Mucosa of descending colon (tissue), 3 donors: ENCODE measurements at regions not wholly inside any gene's neighbourhood (a gene's known extent, or its start where the extent isn't known, plus 50 kb on each side); places are given as distances from the start of the nearest gene placed in this dataset.

Source experiments
- ATAC-seq: fragments of 200-7000 bp; cut with Tn5 transposase; one replicate; pipeline ENCODE4 v1.9.1; 2020; ENCODE audit warnings: mild to moderate bottlenecking, moderate library complexity
- DNase-seq, 3 donors: peaks; one replicate each; pipeline ENCODE4 v3.0.0-alpha.2; 2020
- H3K36me3 ChIP-seq: fragments of 200-600 bp; one replicate; pipeline ENCODE4 v1.8.0; 2021; ENCODE audit warnings: low read depth, mild to moderate bottlenecking
- H3K4me1 ChIP-seq: fragments of 200-600 bp; one replicate; pipeline ENCODE4 v1.8.0; 2021; ENCODE audit warnings: low read depth, mild to moderate bottlenecking
- H3K4me3 ChIP-seq: fragments of 200-600 bp; one replicate; pipeline ENCODE4 v1.8.0; 2021; ENCODE audit warnings: mild to moderate bottlenecking
- H3K9me3 ChIP-seq: fragments of 200-600 bp; one replicate; pipeline ENCODE4 v1.8.0; 2021; ENCODE audit warnings: mild to moderate bottlenecking
- intact Hi-C, 2 donors: fragments of 100-400 bp; cut with DNase I in 1 of 2; cut with micrococcal nuclease in 1 of 2; formaldehyde crosslinking; loops; one replicate each; pipeline versions ENCODE4 v1.11.0 to v1.11.1; 2022; cut with DNase I, micrococcal nuclease
- TF ChIP-seq, protein P1 (sequence below): fragments of 200-600 bp; IDR thresholded peaks from one replicate; pipeline ENCODE4 v1.8.0; 2022; ENCODE audit warnings: antibody characterized with exemption, mild to moderate bottlenecking
- donor health status: DM: no; HTN: no; CAD: no; lungs with moderate emphysema.
- donor health status: DM: no; HTN: no; CAD: no.
- donor health status: DM: no; HTN: yes; CAD: no.

DNA sequence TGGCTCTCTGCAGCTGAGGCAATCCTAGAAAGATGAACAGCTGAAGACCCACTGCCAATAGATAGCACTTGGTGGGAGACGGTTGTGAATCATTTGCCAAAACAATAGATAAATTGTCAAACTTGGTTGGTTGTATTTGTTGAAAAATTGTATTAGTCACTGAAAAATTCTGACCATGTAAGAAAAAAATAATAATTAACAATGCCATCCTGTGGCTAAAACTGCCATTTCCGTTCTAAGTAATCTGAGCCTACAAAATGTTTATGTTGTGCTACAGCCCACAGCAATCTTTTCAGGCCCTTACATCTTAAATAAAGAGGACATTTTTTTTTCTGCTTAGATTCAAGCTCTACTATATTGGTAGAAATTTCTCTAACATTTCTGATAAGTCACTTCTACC is 103.2 kb upstream of the ANO3 start:
- intact Hi-C loops, result no loop called here
- no peak for ATAC-seq

DNA sequence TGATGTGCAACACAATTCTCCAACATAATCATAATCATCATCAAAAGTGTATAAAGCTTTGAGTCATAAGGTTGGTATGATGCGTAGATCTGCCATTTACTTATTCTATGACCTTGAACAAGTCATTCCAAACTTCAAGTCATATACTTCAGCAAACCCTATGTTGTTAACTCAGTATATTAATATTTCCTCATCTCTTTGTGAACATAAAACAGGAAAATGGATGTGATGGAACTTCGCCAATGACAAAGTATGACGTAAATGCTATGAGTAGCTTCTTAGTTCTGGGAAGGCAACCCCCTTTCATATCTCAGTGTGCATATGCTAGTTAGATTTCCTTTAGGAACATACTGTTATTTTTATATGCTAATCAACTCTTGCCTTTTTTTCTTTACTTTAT is 102.7 kb upstream of the ANO3 start:
- ATAC-seq (no peak), DNase-seq (no peak)
- TF ChIP-seq, protein P1, sequence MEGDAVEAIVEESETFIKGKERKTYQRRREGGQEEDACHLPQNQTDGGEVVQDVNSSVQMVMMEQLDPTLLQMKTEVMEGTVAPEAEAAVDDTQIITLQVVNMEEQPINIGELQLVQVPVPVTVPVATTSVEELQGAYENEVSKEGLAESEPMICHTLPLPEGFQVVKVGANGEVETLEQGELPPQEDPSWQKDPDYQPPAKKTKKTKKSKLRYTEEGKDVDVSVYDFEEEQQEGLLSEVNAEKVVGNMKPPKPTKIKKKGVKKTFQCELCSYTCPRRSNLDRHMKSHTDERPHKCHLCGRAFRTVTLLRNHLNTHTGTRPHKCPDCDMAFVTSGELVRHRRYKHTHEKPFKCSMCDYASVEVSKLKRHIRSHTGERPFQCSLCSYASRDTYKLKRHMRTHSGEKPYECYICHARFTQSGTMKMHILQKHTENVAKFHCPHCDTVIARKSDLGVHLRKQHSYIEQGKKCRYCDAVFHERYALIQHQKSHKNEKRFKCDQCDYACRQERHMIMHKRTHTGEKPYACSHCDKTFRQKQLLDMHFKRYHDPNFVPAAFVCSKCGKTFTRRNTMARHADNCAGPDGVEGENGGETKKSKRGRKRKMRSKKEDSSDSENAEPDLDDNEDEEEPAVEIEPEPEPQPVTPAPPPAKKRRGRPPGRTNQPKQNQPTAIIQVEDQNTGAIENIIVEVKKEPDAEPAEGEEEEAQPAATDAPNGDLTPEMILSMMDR, result no peak
- no peak overlapping the region for H3K4me3 ChIP-seq
- H3K9me3 ChIP-seq, result no peaks in the 10 kb centered on the region
- intact Hi-C loops, result no loop called here
- H3K4me1 ChIP-seq, result no peaks in the 10 kb centered on the region
- no peaks in the 10 kb centered on the region for H3K36me3 ChIP-seq

More for the DNA sequence above, 103.2 kb upstream of the ANO3 start:
- no peak for DNase-seq
- TF ChIP-seq, protein P1, result no peak
- Histone ChIP-seq H3K4me1 (no peaks in the 10 kb centered on the region), H3K36me3 (no peaks in the 10 kb centered on the region), H3K4me3 (no peak overlapping the region), H3K9me3 (no peaks in the 10 kb centered on the region)

DNA sequence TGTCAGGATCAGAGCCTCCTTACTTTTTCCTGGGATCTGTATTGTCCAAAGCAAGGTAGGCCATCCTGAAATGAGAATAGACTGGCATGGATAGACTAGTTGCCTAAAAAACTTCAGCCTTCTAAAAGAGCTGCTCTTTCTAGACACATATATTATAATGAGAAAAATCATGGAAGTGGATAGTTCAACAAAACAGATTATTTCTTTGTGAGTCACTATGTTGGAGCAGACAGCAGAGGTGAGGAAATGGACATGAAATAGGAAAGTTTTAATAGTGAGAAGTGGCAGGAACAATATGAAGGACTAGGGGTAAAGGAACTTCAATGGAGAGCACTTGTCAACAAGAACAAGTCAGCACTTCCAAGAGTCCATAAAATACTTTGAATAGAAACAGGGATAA is 101.9 kb upstream of the ANO3 start:
- Histone ChIP-seq H3K36me3 (no peaks in the 10 kb centered on the region), H3K4me1 (no peaks in the 10 kb centered on the region), H3K9me3 (no peaks in the 10 kb centered on the region), H3K4me3 (no peak overlapping the region)
- TF ChIP-seq, protein P1, result no peak
- intact Hi-C loops, result no loop called here
- DNase-seq (no peak), ATAC-seq (no peak)

DNA sequence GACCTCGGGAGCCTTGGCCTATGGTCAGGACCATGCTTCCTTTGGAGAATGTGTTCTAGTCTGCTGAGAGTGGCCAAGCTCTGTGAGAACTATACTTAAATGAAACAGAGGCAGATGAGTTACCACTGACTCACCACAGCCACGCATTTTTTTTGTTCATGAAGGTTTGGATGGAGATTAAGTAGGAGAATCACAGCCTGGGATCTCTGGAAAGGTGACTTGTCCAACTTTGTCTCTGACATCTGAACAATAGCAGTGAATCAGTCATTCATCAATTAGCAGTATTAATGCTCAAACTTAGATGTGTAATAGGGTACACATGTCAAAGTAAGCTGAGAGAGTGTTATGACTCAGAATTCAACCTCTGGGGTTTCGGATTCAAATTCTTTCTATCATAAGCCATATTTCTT is 100.7 kb upstream of the ANO3 start:
- intact Hi-C loops, result no loop called here
- TF ChIP-seq, protein P1, result no peak
- no peak for DNase-seq

DNA sequence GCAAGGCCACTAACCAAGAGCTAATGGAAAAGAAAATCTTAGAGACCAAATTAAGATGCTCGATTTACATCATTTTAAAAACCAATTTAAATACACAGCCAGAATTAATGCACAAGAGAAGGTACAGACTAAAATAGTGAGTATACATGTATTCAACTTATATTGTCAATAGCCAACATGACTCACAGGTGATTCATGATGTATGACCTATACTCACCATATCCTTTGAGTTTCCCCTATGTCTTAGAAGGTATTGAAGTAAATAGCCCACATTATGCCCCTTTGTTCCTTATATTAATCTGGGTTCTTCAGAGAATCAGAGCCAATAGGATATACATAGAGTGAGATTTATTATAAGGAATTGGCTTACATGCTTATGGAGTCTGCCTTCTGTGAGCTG is 97.5 kb upstream of the ANO3 start:
- TF ChIP-seq, protein P1, result no peak
- intact Hi-C loops, result no loop called here
- no peaks in the 10 kb centered on the region for H3K4me1 ChIP-seq
- no peaks in the 10 kb centered on the region for H3K9me3 ChIP-seq
- DNase-seq (no peak), ATAC-seq (no peak)
- no peak overlapping the region for H3K4me3 ChIP-seq
- no peaks in the 10 kb centered on the region for H3K36me3 ChIP-seq

More for the DNA sequence above, 100.7 kb upstream of the ANO3 start:
- H3K36me3 ChIP-seq, result no peaks in the 10 kb centered on the region
- no peaks in the 10 kb centered on the region for H3K4me1 ChIP-seq
- H3K9me3 ChIP-seq, result no peaks in the 10 kb centered on the region
- no peak for ATAC-seq
- H3K4me3 ChIP-seq, result no peak overlapping the region

DNA sequence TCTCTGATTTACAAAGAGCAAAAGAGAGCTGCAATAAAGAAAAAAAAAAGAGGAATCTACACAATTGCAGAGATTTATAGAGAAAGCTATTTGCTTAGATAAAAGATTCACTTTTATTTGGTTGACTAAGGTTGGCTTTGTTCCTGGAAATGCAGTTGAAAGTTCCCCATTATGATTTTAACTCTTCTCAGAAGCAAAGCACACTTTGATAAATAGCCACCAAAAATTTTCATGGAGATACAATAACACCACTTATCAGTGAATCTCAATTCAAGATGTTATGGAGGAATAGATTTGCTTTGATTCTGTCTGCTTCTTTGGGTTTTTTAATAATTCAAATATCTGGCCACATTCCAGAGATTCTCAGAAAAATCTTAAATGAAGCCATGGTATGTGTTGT is 88.5 kb upstream of the ANO3 start:
- DNase-seq (no peak), ATAC-seq (no peak)
- no peak overlapping the region for H3K4me3 ChIP-seq
- H3K4me1 ChIP-seq, result no peaks in the 10 kb centered on the region
- intact Hi-C loops, result no loop called here
- TF ChIP-seq, protein P1, result no peak
- no peaks in the 10 kb centered on the region for H3K9me3 ChIP-seq
- H3K36me3 ChIP-seq, result no peaks in the 10 kb centered on the region
